H9 (cell line): ENCODE measurements at regions not wholly inside any gene's neighbourhood (a gene's known extent, or its start where the extent isn't known, plus 50 kb on each side); places are given as distances from the start of the nearest gene placed in this dataset.

Source experiments
- DNase-seq: peaks from one replicate; pipeline ENCODE4 v3.0.0-alpha.2; 2017
- H2AFZ ChIP-seq: one replicate; pipeline ENCODE4 v1.6.1; 2013; ENCODE audit warnings: mild to moderate bottlenecking, low read length, control low read depth, moderate library complexity
- H2AK5ac ChIP-seq: 2 replicates; pipeline ENCODE4 v1.6.1; 2013; ENCODE audit warnings: low read length, control low read depth, mixed read lengths; ENCODE audit not compliant: insufficient read length
- H2BK120ac ChIP-seq: one replicate; pipeline ENCODE4 v1.6.1; 2013; ENCODE audit warnings: low read depth, mild to moderate bottlenecking, low read length, control low read depth, inconsistent platforms; ENCODE audit not compliant: poor library complexity, severe bottlenecking
- H2BK12ac ChIP-seq: 2 replicates; pipeline ENCODE4 v1.6.1; 2013; ENCODE audit warnings: low read length, control low read depth, mixed read lengths, low read depth; ENCODE audit not compliant: insufficient read length
- H2BK15ac ChIP-seq: 2 replicates; pipeline ENCODE4 v1.6.1; 2013; ENCODE audit warnings: low read depth, low read length, control low read depth
- H2BK20ac ChIP-seq: one replicate; pipeline ENCODE4 v1.6.1; 2013; ENCODE audit warnings: low read depth, mild to moderate bottlenecking, low read length, control low read depth, inconsistent platforms; ENCODE audit not compliant: poor library complexity, severe bottlenecking
- H2BK5ac ChIP-seq: 2 replicates; pipeline ENCODE4 v1.6.1; 2013; ENCODE audit warnings: low read length, control low read depth, mixed read lengths; ENCODE audit not compliant: insufficient read length
- H3K14ac ChIP-seq: 2 replicates; pipeline ENCODE4 v1.6.1; 2013; ENCODE audit warnings: low read length, control low read depth; ENCODE audit not compliant: insufficient read depth
- H3K18ac ChIP-seq: 2 replicates; pipeline ENCODE4 v1.6.1; 2013; ENCODE audit warnings: low read depth, mild to moderate bottlenecking, mixed read lengths, low read length, control low read depth; ENCODE audit not compliant: insufficient read length
- H3K23ac ChIP-seq: 2 replicates; pipeline ENCODE4 v1.6.1; 2013; ENCODE audit warnings: low read length, control low read depth, mixed read lengths, low read depth; ENCODE audit not compliant: insufficient read length
- H3K23me2 ChIP-seq: 2 replicates; pipeline ENCODE4 v1.6.1; 2013; ENCODE audit warnings: low read depth, mild to moderate bottlenecking, mixed read lengths, low read length, control low read depth; ENCODE audit not compliant: insufficient read length, poor library complexity, severe bottlenecking
- H3K27ac ChIP-seq: 2 replicates; pipeline ENCODE4 v1.5.1; 2013; ENCODE audit warnings: low read length, control low read depth, mixed read lengths, low read depth; ENCODE audit not compliant: insufficient read length
- H3K27me3 ChIP-seq: 2 replicates; pipeline ENCODE4 v1.6.1; 2013; ENCODE audit warnings: low read length, control low read depth, inconsistent platforms; ENCODE audit not compliant: insufficient read depth
- H3K4ac ChIP-seq: 2 replicates; pipeline ENCODE4 v1.6.1; 2013; ENCODE audit warnings: low read depth, mild to moderate bottlenecking, control low read depth, inconsistent platforms, low read length, moderate library complexity
- H3K4me1 ChIP-seq: 2 replicates; pipeline ENCODE4 v1.6.1; 2013; ENCODE audit warnings: low read length, control low read depth, inconsistent platforms; ENCODE audit not compliant: insufficient read depth
- H3K4me2 ChIP-seq: 2 replicates; pipeline ENCODE4 v1.6.1; 2013; ENCODE audit warnings: low read length, control low read depth, mixed read lengths; ENCODE audit not compliant: insufficient read length, insufficient read depth
- H3K56ac ChIP-seq: 2 replicates; pipeline ENCODE4 v1.6.1; 2013; ENCODE audit warnings: low read depth, mild to moderate bottlenecking, mixed read lengths, low read length, control low read depth; ENCODE audit not compliant: insufficient read length
- H3K79me1 ChIP-seq: 2 replicates; pipeline ENCODE4 v1.6.1; 2013; ENCODE audit warnings: low read depth, mild to moderate bottlenecking, moderate library complexity, low read length, control low read depth, inconsistent platforms; ENCODE audit not compliant: insufficient read depth, poor library complexity, severe bottlenecking
- H3K79me2 ChIP-seq: 2 replicates; pipeline ENCODE4 v1.6.1; 2013; ENCODE audit warnings: low read length, control low read depth, inconsistent platforms; ENCODE audit not compliant: insufficient read depth
- H3K9ac ChIP-seq: 2 replicates; pipeline ENCODE4 v1.6.1; 2013; ENCODE audit warnings: low read length, control low read depth, mixed read lengths; ENCODE audit not compliant: insufficient read length; ENCODE audit errors: extremely low read depth
- H3K9me3 ChIP-seq: one replicate; pipeline ENCODE4 v1.6.1; 2013; ENCODE audit warnings: low read depth, low read length, inconsistent platforms; ENCODE audit not compliant: control insufficient read depth
- H3T11ph ChIP-seq: one replicate; pipeline ENCODE4 v1.6.1; 2013; ENCODE audit warnings: mild to moderate bottlenecking, low read length, control low read depth, inconsistent platforms
- H4K20me1 ChIP-seq: one replicate; pipeline ENCODE4 v1.6.1; 2013; ENCODE audit not compliant: control insufficient read depth, insufficient read length, insufficient read depth
- H4K5ac ChIP-seq: 2 replicates; pipeline ENCODE4 v1.6.1; 2013; ENCODE audit warnings: low read depth, mild to moderate bottlenecking, mixed read lengths, low read length, control low read depth; ENCODE audit not compliant: insufficient read length
- H4K8ac ChIP-seq: replicated peaks from 2 replicates; pipeline ENCODE4 v1.6.1; 2013; ENCODE audit warnings: low read length, control low read depth, mixed read lengths, low read depth; ENCODE audit not compliant: insufficient read length
- H4K91ac ChIP-seq: 2 replicates; pipeline ENCODE4 v1.6.1; 2013; ENCODE audit warnings: low read depth, mild to moderate bottlenecking, moderate library complexity, mixed read lengths, low read length, control low read depth; ENCODE audit not compliant: insufficient read length
- H3K27ac Mint-ChIP-seq, 3 experiments: 2 replicates in 2 of 3; 3 replicates in 1 of 3; pipeline ENCODE4 v1.8.0; 2020 to 2021; ENCODE audit warnings: mixed read lengths in 3 of 3, mild to moderate bottlenecking in 1 of 3, moderate library complexity in 1 of 3
- H3K27me3 Mint-ChIP-seq: 2 replicates; pipeline ENCODE4 v1.8.0; 2021; ENCODE audit warnings: low read depth, mild to moderate bottlenecking, moderate library complexity, mixed read lengths
- H3K36me3 Mint-ChIP-seq, 3 experiments: 2 replicates in 2 of 3; 3 replicates in 1 of 3; pipeline ENCODE4 v1.8.0; 2020 to 2021; ENCODE audit warnings: low read depth in 3 of 3, mixed read lengths in 3 of 3; ENCODE audit not compliant: insufficient read depth in 1 of 3
- H3K4me1 Mint-ChIP-seq, 2 experiments: 2 replicates each; pipeline ENCODE4 v1.8.0; 2020; ENCODE audit warnings: mixed read lengths in 2 of 2
- H3K4me3 Mint-ChIP-seq, 2 experiments: 2 replicates in 1 of 2; 3 replicates in 1 of 2; pipeline ENCODE4 v1.8.0; 2020 to 2021; ENCODE audit warnings: mild to moderate bottlenecking in 2 of 2, mixed read lengths in 2 of 2, moderate library complexity in 1 of 2
- H3K9me3 Mint-ChIP-seq, 2 experiments: 2 replicates in 1 of 2; 3 replicates in 1 of 2; pipeline ENCODE4 v1.8.0; 2020; ENCODE audit warnings: mild to moderate bottlenecking in 2 of 2, mixed read lengths in 2 of 2, moderate library complexity in 1 of 2
- WGBS: extraction: QIAGEN DNeasy Blood & Tissue Kit; methylation state at CpG from one replicate; pipeline ENCODE4 v1.1.7; 2013; ENCODE audit warnings: missing lambda C conversion rate, low lambda C conversion rate, mixed read lengths; ENCODE audit not compliant: insufficient read length; ENCODE audit errors: extremely low coverage; 5-methylcytosine and 5-hydroxymethylcytosine counted together
- TF ChIP-seq, protein P1 (sequence below): fragments of 200-600 bp; sonication (generic); conservative IDR thresholded peaks from 3 replicates; pipeline ENCODE4 v1.8.0; 2021; ENCODE audit warnings: antibody characterized with exemption, mild to moderate bottlenecking

- Histone ChIP-seq H3K9ac (no peak overlapping the region), H3K79me1 (no peaks in the 10 kb centered on the region), H3K9me3 (peaks cover 6% of the 10 kb centered on the region), H2BK15ac (no peak overlapping the region), H2BK5ac (no peak overlapping the region), H2AK5ac (no peak overlapping the region), H3K79me2 (no peaks in the 10 kb centered on the region), H3K14ac (no peak overlapping the region), H3K4me2 (no peak overlapping the region), H2BK12ac (no peak overlapping the region), H3K27me3 (no peaks in the 10 kb centered on the region), H3K18ac (no peak overlapping the region), H4K20me1 (no peaks in the 10 kb centered on the region), H3K23ac (no peak overlapping the region), H3T11ph (no peak overlapping the region), H3K56ac (no peak overlapping the region), H2BK120ac (no peak overlapping the region), H3K27ac (no peak overlapping the region), H2BK20ac (no peak overlapping the region), H4K5ac (no peak overlapping the region), H2AFZ (no peak overlapping the region), H3K23me2 (no peaks in the 10 kb centered on the region), H3K4me1 (no peaks in the 10 kb centered on the region), H4K8ac (no peak overlapping the region), H3K4ac (no peak overlapping the region), H4K91ac (no peak overlapping the region)
- TF ChIP-seq, protein P1, sequence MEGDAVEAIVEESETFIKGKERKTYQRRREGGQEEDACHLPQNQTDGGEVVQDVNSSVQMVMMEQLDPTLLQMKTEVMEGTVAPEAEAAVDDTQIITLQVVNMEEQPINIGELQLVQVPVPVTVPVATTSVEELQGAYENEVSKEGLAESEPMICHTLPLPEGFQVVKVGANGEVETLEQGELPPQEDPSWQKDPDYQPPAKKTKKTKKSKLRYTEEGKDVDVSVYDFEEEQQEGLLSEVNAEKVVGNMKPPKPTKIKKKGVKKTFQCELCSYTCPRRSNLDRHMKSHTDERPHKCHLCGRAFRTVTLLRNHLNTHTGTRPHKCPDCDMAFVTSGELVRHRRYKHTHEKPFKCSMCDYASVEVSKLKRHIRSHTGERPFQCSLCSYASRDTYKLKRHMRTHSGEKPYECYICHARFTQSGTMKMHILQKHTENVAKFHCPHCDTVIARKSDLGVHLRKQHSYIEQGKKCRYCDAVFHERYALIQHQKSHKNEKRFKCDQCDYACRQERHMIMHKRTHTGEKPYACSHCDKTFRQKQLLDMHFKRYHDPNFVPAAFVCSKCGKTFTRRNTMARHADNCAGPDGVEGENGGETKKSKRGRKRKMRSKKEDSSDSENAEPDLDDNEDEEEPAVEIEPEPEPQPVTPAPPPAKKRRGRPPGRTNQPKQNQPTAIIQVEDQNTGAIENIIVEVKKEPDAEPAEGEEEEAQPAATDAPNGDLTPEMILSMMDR = no peak
- Mint-ChIP-seq H3K36me3 (peaks cover 9 to 18% (median 13%) of the 10 kb centered on the region in 3 experiments), H3K27me3 (peaks cover 7% of the 10 kb centered on the region; the same call in 1 of the 2 replicates), H3K4me1 (peaks cover 7% of the 10 kb centered on the region in 2 experiments), H3K27ac (no peak overlapping the region), H3K4me3 (no peak overlapping the region), H3K9me3 (peaks cover 27 to 31% of the 10 kb centered on the region in 2 experiments)
- no peak for DNase-seq
- WGBS = no CpG with 5 or more reads among the region's 4 CpGs
Observed at GRCh38 chr1:226461087-226461486, 53.2 kb upstream of the PARP1 start.
